ENCODE measurements at regions not wholly inside any gene's neighbourhood (a gene's known extent, or its start where the extent isn't known, plus 50 kb on each side); places are given as distances from the start of the nearest gene placed in this dataset.
"Not testable (repeated sequence)": the region's sequence is repeated elsewhere in the genome, so short reads cannot be mapped to it uniquely, and the experiment has no call there.

GRCh38 chr3:22849583-22849982 is 353.5 kb upstream of the UBE2E2 start:
- not testable (repeated sequence) for TF ChIP-seq CTCF, POLR2A, POLR2AphosphoS5 (IDR thresholded peaks at IDR 0.05)
